Omental fat pad (tissue), 3 donors: ENCODE measurements at regions not wholly inside any gene's neighbourhood (a gene's known extent, or its start where the extent isn't known, plus 50 kb on each side); places are given as distances from the start of the nearest gene placed in this dataset.
"Not testable (repeated sequence)": the region's sequence is repeated elsewhere in the genome, so short reads cannot be mapped to it uniquely, and the experiment has no call there.

Experiments used
- ATAC-seq: fragments of 150-250 bp; one replicate; pipeline ENCODE4 v1.9.1; 2016; ENCODE audit warnings: mild to moderate bottlenecking, moderate library complexity; ENCODE audit not compliant: low FRiP score
- DNase-seq: peaks from one replicate; pipeline ENCODE4 v3.0.0-alpha.2; 2019; ENCODE audit warnings: low spot score
- TF ChIP-seq, protein P1 (sequence below), 3 donors: fragments of 450-650 bp; IDR thresholded peaks; one replicate each; pipeline ENCODE4 v1.5.1; 2016 to 2017; ENCODE audit warnings: antibody characterized with exemption in 3 of 3, mild to moderate bottlenecking in 3 of 3, moderate library complexity in 2 of 3

DNA sequence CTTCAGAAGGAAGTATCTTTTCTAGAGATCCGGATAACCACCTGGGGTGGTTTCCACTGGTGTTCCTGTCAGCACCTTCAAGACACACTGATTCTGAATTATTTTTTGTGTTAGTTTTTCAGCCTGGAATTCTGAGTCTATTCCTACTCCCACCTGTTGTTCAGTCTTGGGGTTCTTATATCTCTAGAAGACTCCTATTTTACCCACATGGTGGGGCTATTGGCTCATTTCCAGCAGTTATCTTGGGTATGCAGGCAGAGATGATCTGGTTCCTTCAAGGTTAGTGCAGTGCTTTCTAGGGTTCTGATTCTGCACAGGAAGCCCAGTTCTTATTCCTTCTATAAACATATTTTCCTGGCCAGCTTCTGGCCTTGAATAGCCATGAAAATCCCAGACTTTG is 175.6 kb upstream of the PDE7B start:
- ATAC-seq, result no peak
- no peak for DNase-seq
- TF ChIP-seq, protein P1, sequence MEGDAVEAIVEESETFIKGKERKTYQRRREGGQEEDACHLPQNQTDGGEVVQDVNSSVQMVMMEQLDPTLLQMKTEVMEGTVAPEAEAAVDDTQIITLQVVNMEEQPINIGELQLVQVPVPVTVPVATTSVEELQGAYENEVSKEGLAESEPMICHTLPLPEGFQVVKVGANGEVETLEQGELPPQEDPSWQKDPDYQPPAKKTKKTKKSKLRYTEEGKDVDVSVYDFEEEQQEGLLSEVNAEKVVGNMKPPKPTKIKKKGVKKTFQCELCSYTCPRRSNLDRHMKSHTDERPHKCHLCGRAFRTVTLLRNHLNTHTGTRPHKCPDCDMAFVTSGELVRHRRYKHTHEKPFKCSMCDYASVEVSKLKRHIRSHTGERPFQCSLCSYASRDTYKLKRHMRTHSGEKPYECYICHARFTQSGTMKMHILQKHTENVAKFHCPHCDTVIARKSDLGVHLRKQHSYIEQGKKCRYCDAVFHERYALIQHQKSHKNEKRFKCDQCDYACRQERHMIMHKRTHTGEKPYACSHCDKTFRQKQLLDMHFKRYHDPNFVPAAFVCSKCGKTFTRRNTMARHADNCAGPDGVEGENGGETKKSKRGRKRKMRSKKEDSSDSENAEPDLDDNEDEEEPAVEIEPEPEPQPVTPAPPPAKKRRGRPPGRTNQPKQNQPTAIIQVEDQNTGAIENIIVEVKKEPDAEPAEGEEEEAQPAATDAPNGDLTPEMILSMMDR (IDR thresholded peaks at IDR 0.05), result no peak

DNA sequence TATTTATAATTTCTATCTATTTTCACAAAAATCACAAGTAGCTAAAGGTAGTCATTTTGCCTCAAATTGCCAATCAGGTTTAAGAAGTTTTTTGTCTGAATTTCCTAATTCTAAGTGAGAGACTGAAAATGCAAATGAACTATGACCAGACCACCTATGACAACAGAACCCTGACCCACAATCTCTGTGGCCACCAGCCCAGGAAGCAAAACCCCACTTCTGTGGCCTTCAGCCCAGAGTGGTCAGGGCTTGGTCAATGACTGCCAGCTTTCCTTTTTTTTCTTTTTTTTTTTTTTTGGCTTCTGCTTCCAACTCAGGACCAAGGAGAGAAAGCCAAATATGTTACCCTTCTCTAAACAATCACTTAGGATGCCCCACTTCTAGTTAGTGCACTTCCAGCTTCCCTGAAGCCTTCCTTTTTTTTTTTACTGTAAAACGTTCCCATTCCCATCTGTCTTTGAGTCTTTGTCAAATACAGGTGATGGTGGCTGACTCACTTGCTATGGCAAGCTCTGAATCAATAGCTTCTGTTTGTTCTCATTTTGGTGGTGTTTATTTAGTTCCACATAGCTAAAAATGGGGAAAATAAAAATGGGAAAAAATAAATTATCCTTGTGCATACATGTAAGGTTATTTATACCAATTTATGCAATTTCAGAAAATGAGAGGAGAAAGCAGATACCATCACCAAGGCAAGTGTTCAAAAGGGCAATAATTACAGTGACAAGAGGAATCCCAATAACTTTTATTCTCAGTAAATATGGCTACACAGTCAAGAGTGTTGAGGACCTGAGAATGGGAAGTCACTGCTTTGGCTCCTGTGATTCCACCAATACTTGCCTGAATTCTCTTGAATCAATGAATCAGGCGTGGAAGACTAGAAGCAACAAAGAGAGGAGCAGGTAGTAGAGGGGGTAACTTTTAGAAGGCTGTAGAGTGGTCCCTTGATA is 170.3 kb upstream of the PDE7B start:
- ATAC-seq (no peak), DNase-seq (no peak)
- TF ChIP-seq, protein P1 (IDR thresholded peaks at IDR 0.05), result no peak

DNA sequence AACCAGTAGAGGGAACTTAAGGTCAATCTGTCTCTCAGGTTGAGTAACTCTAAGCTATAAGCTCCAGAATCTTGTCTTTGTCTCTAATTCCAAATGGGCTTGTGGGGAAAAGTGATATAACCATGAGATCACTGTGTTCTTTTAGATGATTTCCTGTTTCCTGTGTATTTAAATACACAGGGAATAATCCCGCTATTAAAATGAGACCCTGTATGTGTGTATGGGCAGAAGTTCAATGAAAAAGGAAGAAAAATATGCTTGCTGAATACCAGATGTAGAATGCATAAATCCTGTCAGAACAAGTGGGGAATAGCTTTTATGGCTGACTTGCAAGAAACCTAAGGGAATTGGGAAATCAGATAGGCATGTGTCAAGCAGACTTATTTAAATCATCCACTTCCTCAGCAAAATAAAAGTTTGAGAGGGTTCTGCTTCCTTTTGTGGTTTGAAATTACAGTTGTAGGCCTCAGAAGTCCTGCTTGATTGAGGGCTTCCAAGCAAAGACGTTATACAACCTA is 164.7 kb upstream of the PDE7B start:
- DNase-seq, result no peak
- no peak for ATAC-seq
- TF ChIP-seq, protein P1 (IDR thresholded peaks at IDR 0.05), result no peak

DNA sequence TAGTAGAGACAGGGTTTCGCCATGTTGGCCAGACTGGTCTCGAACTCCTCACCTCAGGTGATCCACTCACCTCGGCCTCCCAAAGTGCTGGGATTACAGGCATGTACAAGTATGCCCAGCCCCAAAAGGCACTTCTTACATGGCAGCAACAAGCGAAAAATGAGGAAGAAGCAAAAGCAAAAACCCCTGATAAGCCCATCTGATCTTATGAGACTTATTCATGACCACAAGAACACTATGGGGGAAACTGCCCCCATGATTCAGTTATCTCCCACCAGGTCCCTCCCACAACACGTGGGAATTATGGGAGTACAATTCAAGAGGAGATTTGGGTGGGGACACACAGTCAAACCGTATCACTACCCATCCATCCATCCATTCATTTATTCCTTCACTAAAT is 163.0 kb upstream of the PDE7B start:
- ATAC-seq, DNase-seq: not testable (repeated sequence)

DNA sequence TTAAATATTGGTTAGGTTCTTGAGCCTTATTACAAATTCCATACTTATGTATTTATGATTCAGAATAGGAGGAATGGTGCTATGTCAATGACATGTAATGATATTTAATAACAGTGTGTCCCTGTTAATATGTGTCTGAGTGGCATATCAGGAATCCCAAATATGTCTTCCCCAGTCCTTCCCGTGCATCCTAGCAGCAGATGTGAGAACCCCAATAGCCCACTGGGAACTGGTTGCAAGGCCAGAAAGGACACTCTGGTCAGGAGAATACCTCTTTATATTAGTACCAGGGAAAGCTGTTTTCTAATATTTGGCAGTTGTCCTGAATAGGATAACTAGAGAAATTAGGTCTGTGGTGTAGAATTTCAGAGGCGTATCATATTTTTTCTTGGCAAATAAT is 159.1 kb upstream of the PDE7B start:
- DNase-seq (no peak), ATAC-seq (no peak)
- TF ChIP-seq, protein P1 (IDR thresholded peaks at IDR 0.05), result no peak

DNA sequence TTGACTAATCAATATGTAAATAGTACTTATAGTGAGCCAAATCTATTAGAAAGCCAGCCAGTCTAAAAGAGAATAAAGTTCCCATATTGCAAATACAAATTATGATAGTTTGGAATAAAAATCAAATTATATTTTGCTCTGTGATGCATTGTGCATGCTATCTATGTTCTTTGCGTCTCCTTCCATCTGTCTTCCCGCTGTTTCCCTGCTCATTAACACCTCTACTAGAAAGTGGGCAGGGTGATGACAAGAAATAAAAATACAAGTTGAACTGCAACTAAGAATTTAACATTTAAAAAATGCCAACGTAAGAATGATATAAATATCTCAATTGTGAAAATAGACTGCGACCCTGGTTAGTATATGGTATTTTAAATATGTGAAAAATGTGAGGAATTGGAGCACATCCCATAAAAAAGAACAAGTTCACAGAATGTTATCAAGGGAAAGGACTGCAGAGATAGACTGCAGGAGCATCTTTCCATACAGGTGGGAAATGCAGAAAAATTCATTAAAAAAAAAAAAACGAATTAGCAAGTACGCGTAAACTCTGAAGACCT is 157.6 kb upstream of the PDE7B start:
- DNase-seq, result no peak
- TF ChIP-seq, protein P1 (IDR thresholded peaks at IDR 0.05), result no peak
- no peak for ATAC-seq

DNA sequence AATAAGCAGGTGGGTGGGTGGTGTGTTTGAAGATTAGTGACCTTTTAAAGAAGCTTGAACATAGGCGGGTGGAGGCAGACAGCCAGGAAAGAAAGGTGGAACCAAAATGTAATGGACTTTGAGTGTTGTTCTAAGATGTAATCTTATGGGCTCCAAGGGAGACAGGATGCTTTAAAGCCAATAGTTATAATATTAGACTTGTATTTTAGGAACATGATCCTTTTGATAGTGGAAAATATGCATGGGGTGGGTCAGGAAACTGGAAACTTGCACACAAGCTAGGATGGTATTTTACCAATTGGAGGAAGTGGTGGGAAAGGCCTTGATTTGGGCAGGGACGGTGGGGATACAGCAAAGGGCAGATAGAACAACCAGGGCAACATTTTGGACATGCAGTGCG is 151.8 kb upstream of the PDE7B start:
- no peak for ATAC-seq
- DNase-seq, result no peak
- TF ChIP-seq, protein P1 (IDR thresholded peaks at IDR 0.05), result no peak
